HG03135 (cell line): ENCODE measurements at regions not wholly inside any gene's neighbourhood (a gene's known extent, or its start where the extent isn't known, plus 50 kb on each side); places are given as distances from the start of the nearest gene placed in this dataset.
"Not testable (repeated sequence)": the region's sequence is repeated elsewhere in the genome, so short reads cannot be mapped to it uniquely, and the experiment has no call there.

Source experiments
- ATAC-seq: cut with Tn5 transposase; IDR thresholded peaks from one replicate; pipeline ENCODE4 v1.9.1; 2021; ENCODE audit warnings: mild to moderate bottlenecking, moderate library complexity; ENCODE audit not compliant: unreplicated experiment

DNA sequence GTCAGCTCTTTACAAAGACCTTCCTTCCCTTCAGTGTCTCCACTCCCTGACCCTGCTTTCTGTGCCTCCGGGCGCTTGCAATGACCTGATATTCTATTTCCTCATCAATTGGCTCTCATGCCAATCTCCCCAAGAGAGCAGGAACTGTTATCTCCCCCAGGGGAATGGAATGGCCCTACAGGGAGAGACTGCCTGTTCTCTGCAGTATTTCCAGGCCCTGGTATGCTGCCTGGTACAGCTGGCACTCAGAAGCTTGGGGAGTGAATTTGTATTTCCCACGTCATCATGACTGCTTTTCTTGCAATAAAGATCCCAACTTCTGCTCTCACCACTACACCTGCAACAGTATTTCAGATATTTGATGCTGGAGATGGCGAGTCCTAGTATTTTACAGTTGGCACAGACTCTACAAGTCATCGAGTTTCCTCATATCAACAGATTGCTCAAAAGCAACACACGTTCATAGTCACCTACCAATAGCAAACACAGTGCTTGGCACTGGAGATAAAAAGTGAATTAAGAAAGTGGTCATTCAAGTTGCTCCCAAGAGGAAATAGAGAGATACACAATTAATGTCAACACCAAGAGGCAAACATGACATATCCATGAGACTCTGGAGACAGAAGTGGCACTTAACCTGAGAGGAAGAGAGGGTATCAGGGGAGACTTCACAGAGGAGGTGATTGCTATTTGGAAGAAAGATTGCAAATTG, 90.5 kb upstream of the EGFL6 start:
- ATAC-seq, result no peak

DNA sequence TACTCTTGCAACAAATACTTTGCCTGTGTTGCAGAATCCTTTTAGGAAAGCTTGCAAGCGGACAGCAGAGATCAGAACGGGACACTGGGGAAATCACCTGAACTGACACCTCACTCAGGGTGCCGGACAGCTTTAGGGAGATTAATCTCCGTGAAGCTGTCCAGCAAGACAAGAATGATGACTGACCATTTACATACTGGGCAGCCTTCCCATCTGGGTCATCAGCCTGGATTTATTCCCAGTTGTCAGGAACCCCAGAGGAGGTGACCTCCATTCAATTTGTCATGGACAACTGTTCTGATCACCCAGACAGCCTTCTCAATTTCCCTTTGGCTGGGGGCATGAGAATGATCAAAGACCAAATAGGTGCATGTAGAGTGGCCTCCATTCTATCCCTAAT, 93.0 kb upstream of the EGFL6 start:
- ATAC-seq, result no peak

DNA sequence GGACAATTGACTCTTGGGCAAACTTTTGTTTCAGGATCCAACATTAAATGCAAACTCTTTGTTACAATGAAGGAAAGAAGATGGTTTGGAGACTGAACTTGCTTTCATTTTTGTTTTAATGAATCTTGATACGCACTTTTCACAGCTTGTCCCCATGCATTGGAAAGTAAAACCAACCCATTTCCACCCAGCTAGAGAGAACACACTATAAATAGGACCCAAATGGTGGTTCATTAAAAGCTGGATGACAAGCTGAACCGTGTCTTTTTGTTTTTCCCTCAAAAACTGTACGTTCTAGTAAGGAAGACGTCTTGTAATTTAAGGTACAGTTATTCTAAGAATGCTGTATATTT, 95.3 kb upstream of the EGFL6 start:
- ATAC-seq, result no peak

DNA sequence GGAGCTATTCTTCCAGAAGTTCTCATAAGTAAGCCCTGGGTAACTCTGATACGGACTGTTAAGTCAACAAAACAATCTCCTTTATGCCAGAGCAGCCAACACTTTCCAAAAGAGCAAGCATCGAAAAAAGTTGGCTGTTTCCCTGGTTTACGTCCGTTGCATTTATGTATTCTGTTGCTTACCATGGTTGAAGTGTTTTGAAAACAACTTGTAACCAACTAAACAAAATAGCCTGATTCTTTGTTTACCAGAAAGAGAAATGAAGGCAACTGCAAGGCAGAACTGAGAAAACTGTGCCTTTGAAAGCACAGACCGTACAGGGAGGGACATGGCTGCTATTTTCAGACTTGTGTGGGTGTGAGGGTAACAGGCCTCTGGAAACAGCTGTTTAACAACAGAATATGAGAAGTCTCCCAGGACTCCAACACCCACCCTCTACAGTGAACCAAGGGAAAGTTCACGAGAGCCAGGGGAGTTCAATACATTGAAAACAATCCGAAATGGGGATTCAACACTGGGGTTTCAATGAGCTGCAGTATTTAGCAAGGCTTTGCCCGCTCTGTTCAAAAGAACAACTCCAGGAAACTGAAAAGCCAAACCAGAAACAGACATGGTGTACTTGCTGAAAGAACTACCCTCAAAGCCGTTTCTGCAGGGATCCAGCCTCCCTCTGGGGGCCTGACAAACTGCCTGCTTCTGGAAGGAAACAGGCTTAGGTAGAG, 95.8 kb upstream of the EGFL6 start:
- no peak for ATAC-seq

GRCh38 chrX:13472975-13473374, 96.4 kb upstream of the EGFL6 start:
- no peak for ATAC-seq

- no peak for ATAC-seq
Observed at GRCh38 chrX:13471269-13471668, 98.1 kb upstream of the EGFL6 start.

DNA sequence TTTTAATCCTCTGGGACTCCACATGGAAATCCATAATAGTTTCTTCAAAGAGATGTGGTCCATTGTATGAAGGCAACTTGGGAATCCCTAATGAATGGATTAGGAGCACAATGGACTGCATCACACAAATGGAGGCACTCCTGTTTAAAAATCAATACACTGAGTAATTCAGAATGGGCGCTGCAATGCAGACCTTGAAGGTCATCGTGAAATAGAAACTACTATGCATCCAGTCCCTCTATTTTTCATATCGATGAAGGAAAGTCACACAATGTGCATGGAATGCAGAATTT, 98.8 kb upstream of the EGFL6 start:
- ATAC-seq, result no peak

DNA sequence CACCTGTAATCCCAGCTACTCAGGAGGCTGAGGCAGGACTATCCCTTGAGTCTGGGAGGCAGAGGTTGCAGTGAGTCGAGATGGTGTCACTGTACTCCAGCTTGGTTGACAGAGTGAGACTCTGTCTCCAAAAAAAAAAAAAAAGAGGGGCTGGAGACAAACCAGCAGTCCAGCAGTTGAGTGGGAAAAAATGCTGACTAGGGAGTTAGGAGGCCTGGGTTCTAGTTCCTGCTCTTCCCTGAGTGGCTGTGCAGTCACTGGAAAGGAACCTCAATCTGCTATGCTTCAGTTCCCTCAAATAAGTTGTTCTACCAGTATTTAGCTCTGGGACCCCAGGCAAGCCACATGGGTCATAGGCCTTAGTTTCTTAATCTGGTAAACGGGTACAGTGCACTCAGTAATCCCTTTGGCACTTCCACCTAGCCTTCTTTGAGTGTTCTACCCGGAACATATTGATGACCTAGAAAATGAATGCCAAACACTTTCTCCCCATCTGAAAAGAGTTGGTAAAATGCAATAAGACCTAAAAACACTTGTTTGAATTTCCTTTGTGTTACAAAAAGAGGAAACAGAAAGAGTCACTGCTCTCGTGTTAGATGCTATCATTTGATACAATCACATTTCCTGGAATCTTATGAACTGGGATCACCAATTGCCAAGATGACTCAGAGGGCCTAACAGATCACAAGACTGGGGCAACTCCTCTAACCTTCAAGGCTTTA, 99.3 kb upstream of the EGFL6 start:
- ATAC-seq, result no peak

DNA sequence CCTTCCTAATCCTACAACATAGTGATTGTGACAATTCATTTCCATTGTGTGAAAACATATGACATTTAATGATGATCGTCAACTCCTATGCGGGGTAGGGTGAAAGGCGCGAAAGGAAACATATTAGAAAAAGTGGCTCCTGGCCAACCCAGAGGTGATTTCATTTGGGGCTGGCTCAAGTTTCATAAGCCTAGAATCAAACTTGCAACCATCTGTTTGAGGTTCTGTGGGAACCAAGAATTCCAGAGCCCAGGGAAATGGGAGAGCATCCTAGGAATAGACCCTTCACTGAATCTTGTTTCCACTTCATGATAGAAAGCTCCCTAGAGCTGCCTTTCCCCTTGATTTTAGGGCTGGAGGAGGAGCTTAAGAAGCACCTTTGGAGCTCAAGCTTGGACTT, 101.3 kb upstream of the EGFL6 start:
- ATAC-seq, result no peak

- no peak for ATAC-seq
Observed at GRCh38 chrX:13467243-13467642, 102.2 kb upstream of the EGFL6 start.

- no peak for ATAC-seq
Observed at GRCh38 chrX:13464599-13465275, 104.7 kb upstream of the EGFL6 start.

DNA sequence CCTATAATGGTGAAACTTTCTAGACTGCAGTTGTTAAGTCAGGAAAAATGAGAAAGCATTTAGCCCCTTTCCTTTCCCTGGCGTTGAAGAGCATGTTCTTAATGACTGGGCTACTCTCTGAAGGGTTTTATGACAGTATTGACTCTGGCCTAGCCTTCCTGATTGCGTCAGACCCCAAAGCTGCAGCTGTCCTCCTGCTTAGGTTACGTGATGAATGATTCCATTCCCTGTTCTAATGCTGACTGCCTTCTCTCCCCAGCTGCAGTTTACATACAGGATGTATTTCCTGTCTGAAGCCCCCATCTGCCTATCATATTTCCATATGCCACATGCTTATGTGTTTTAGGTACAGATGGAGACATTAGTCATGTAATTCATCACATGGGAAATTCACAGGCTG, 105.8 kb upstream of the EGFL6 start:
- no peak for ATAC-seq

DNA sequence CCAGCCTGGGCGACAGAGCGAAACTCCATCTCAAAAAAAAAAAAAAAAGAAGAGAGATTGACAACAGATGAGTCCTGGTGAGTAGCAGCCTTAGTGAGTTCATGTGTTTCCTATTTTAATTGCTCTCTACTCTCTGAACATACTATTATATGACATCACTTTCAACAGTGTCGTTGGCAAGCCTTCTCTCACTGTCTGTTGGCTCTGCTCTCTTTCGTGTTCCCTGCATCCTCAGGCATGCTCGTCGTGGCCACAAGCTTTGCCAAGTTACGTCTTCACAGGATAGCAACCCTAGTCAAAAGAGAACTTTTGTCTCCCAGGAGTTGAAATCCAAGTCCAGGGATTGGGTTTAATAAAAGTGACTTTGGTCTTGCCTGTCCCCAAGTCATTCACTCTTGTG, 117.1 kb upstream of the EGFL6 start:
- ATAC-seq, result no peak

- no peak for ATAC-seq
Observed at GRCh38 chrX:13449441-13449840, 120.0 kb upstream of the EGFL6 start.

DNA sequence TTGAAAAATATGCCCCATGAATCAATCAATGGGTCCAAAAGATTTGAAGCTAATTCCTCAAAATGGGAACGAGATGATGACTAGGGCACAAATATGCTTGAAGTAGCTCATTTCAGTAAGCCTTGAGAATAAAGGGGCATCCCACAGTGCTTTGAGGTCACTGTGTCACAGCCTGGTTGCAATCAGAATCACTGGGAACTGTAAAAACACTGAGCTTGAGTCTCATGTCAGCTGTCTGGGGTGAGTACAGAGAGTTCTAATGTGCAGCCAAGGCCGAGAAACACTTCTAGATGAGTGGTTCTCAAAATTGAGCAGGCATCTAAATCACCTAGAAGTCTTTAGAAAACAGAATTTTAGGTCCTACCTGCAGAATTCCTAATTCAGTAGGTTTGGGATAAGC, 120.5 kb upstream of the EGFL6 start:
- no peak for ATAC-seq

DNA sequence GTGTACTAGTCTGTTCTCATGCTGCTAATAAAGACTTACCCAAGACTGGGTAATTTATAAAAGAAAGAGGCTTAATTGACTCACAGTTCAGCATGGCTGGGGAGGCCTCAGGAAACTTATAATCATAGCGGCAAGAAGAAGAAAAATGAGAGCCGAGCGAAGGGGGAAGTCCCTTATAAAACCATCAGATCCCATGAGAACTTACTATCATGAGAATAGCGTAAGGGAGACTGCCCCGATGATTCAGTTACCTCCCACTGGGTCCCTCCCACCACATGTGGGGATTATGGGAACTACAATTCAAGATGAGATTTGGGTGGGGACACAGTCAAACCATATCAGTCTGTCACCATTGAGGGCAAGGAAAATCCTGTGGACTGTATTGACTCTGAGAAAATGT, 121.8 kb upstream of the ATXN3L start:
- not testable (repeated sequence) for ATAC-seq

- ATAC-seq, result no peak
Observed at GRCh38 chrX:13440176-13440575, 120.3 kb upstream of the ATXN3L start.

GRCh38 chrX:13433298-13433605, 113.4 kb upstream of the ATXN3L start:
- ATAC-seq, result no peak

DNA sequence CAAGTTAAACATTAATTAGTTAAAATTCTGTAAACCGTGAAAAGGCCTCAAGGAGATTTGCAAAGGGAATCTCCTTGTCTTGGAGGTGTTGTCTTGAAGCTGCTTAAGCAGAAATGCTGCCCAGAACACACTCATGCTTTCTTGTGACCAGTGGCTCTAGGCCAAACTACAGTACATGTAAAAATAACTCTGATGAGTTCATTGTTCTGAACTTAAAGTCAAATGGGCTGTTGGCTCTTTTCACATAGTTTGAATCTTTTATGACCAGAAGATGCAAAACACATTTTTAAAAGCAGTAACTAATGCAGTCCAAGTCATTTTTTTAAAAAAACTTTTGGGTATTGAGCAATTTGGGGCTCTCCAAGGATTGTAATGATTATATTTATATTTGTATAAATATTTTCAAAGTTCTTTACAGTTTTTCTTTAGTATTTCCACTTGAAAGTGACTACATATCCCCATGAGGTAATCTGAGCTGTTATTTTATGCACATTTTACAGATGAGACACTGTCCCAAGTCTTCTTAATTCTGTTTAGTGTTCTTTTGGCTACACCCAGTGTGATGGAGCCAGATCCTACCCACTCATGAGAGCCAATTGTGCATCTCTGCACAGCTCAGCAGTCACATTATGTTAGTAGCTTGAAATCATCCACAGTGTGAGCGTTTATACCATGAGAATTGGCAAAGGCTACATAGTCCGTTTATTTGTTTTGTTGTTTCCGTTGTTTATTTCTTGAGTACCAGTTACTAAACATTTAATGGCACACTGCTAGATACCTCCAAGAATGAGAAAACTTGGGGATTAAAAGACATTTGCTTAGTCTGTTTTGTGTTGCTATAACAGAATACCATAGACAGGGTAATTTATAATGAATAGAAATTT, 112.8 kb upstream of the ATXN3L start:
- no peak for ATAC-seq

DNA sequence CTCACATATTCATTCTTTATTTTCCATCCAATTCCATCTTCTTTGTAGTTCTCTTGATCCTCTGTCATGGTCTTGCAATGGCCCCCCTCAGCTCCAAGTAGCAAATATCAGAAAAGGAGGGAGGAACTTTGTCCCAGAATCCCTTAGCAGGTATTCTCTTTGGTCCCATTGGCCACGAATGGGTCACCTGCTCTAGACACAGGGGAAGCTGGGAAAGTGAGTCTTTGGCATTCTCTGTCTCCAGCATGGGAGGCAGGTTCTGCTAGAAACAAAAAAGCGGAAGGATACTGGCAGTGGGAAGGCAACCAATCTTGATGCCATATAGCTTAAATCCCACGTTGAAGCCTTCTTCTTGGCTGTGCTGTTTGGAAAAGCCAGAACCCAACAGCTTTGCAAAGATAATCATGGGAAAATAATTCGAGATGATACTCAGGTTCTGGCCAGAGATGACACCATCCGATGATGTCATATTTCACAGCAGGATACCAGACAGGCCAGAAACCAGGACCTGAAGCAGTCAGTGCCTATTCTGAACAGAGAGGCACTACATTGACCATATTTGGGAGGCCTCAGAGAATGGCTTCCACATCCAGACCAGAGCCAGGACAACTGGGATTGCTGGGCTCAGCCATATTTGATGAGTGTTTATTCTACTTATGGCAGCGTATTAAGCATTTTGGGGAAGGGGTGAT, 110.4 kb upstream of the ATXN3L start:
- ATAC-seq, result no peak
